ENCODE measurements at regions not wholly inside any gene's neighbourhood (a gene's known extent, or its start where the extent isn't known, plus 50 kb on each side); places are given as distances from the start of the nearest gene placed in this dataset.

- no peak for DNase-seq (ENCODE audit: low spot score, unreplicated experiment)
- H3K4me1 Mint-ChIP-seq (ENCODE audit: low read depth), result no peaks in the 10 kb centered on the region
- H3K27ac Mint-ChIP-seq, result no peak overlapping the region
- no peaks in the 10 kb centered on the region for H3K36me3 Mint-ChIP-seq (ENCODE audit: insufficient read depth)
- TF ChIP-seq CTCF (IDR thresholded peaks at IDR 0.05; ENCODE audit: unreplicated experiment), result no peak
- peaks cover 3% of the 10 kb centered on the region for H3K9me3 Mint-ChIP-seq (ENCODE audit: low read depth)
- H3K27me3 Mint-ChIP-seq, result peaks cover 7% of the 10 kb centered on the region
- H3K4me3 Mint-ChIP-seq (ENCODE audit: low read depth), result no peak overlapping the region
These were observed 116.0 kb upstream of the TMPRSS2 start for GRCh38 chr21:41623945-41624344.

- no peak overlapping the region for H3K27ac Mint-ChIP-seq
These were observed 115.0 kb upstream of the TMPRSS2 start for GRCh38 chr21:41622831-41623548.

GRCh38 chr21:41622201-41622600 lies 114.2 kb upstream of the TMPRSS2 start:
- TF ChIP-seq CTCF (IDR thresholded peaks at IDR 0.05; ENCODE audit: unreplicated experiment), result no peak
- H3K27me3 Mint-ChIP-seq, result peaks cover 7% of the 10 kb centered on the region
- H3K4me3 Mint-ChIP-seq (ENCODE audit: low read depth), result no peak overlapping the region
- no peaks in the 10 kb centered on the region for H3K4me1 Mint-ChIP-seq (ENCODE audit: low read depth)
- DNase-seq (ENCODE audit: low spot score, unreplicated experiment), result no peak
- H3K27ac Mint-ChIP-seq, result no peak overlapping the region
- H3K9me3 Mint-ChIP-seq (ENCODE audit: low read depth), result no peaks in the 10 kb centered on the region
- no peaks in the 10 kb centered on the region for H3K36me3 Mint-ChIP-seq (ENCODE audit: insufficient read depth)

More at GRCh38 chr21:41622831-41623548, 115.0 kb upstream of the TMPRSS2 start:
- Mint-ChIP-seq H3K4me3 (ENCODE audit: low read depth) (no peak overlapping the region), H3K36me3 (ENCODE audit: insufficient read depth) (no peaks in the 10 kb centered on the region), H3K9me3 (ENCODE audit: low read depth) (no peaks in the 10 kb centered on the region), H3K4me1 (ENCODE audit: low read depth) (no peaks in the 10 kb centered on the region), H3K27me3 (peaks cover 7% of the 10 kb centered on the region)
- TF ChIP-seq CTCF (IDR thresholded peaks at IDR 0.05; ENCODE audit: unreplicated experiment), result no peak
- DNase-seq (ENCODE audit: low spot score, unreplicated experiment), result no peak

- no peaks in the 10 kb centered on the region for H3K9me3 Mint-ChIP-seq (ENCODE audit: low read depth)
- no peak overlapping the region for H3K27ac Mint-ChIP-seq
- no peaks in the 10 kb centered on the region for H3K4me1 Mint-ChIP-seq (ENCODE audit: low read depth)
- H3K27me3 Mint-ChIP-seq, result peaks cover 10% of the 10 kb centered on the region
- no peak for DNase-seq (ENCODE audit: low spot score, unreplicated experiment)
- no peak for TF ChIP-seq CTCF (IDR thresholded peaks at IDR 0.05; ENCODE audit: unreplicated experiment)
- no peak overlapping the region for H3K4me3 Mint-ChIP-seq (ENCODE audit: low read depth)
- no peaks in the 10 kb centered on the region for H3K36me3 Mint-ChIP-seq (ENCODE audit: insufficient read depth)
These were observed 113.6 kb upstream of the TMPRSS2 start for GRCh38 chr21:41621513-41621912.

- peaks cover 13% of the 10 kb centered on the region for H3K27me3 Mint-ChIP-seq
- H3K4me1 Mint-ChIP-seq (ENCODE audit: low read depth), result no peaks in the 10 kb centered on the region
- H3K36me3 Mint-ChIP-seq (ENCODE audit: insufficient read depth), result no peaks in the 10 kb centered on the region
- DNase-seq (ENCODE audit: low spot score, unreplicated experiment), result no peak
- no peak overlapping the region for H3K27ac Mint-ChIP-seq
- H3K9me3 Mint-ChIP-seq (ENCODE audit: low read depth), result no peaks in the 10 kb centered on the region
- H3K4me3 Mint-ChIP-seq (ENCODE audit: low read depth), result no peak overlapping the region
- TF ChIP-seq CTCF (IDR thresholded peaks at IDR 0.05; ENCODE audit: unreplicated experiment), result no peak
These were observed 113.0 kb upstream of the TMPRSS2 start for GRCh38 chr21:41620982-41621381.
